ENCODE measurements at regions not wholly inside any gene's neighbourhood (a gene's known extent, or its start where the extent isn't known, plus 50 kb on each side); places are given as distances from the start of the nearest gene placed in this dataset.

GRCh38 chr4:18388039-18388438 is 366.5 kb upstream of the LCORL start:
- no peak for TF ChIP-seq CTCF (IDR thresholded peaks at IDR 0.05; ENCODE audit: insufficient read depth, low read length, poor library complexity, severe bottlenecking)
- TF ChIP-seq EZH2phosphoT487 (conservative IDR thresholded peaks at IDR 0.05; ENCODE audit: low read length): no peak

Measured in SU-DHL-6 (cell line).